ENCODE measurements at regions not wholly inside any gene's neighbourhood (a gene's known extent, or its start where the extent isn't known, plus 50 kb on each side); places are given as distances from the start of the nearest gene placed in this dataset.

- DNase-seq (ENCODE audit: low read depth), result no peak
Measured at GRCh38 chr1:80632284-80632683, 1168.5 kb upstream of the ADGRL2 start.

GRCh38 chr1:80629304-80629837, 1171.4 kb upstream of the ADGRL2 start:
- no peak for TF ChIP-seq CTCF (conservative IDR thresholded peaks at IDR 0.05; ENCODE audit: low read depth, low read length)
- DNase-seq (ENCODE audit: low read depth), result no peak
- H3K4me3 ChIP-seq (ENCODE audit: low read depth, low read length), result no peak overlapping the region

More at GRCh38 chr1:80632284-80632683, 1168.5 kb upstream of the ADGRL2 start:
- no peak overlapping the region for H3K4me3 ChIP-seq (ENCODE audit: low read depth, low read length)
- no peak for TF ChIP-seq CTCF (conservative IDR thresholded peaks at IDR 0.05; ENCODE audit: low read depth, low read length)

- TF ChIP-seq CTCF (conservative IDR thresholded peaks at IDR 0.05; ENCODE audit: low read depth, low read length), result no peak
- no peak for DNase-seq (ENCODE audit: low read depth)
Measured at GRCh38 chr1:80624682-80625081, 1176.1 kb upstream of the ADGRL2 start.

GRCh38 chr1:80607064-80607463, 1193.7 kb upstream of the ADGRL2 start:
- no peak for TF ChIP-seq CTCF (conservative IDR thresholded peaks at IDR 0.05; ENCODE audit: low read depth, low read length)
- no peak for DNase-seq (ENCODE audit: low read depth)
- H3K4me3 ChIP-seq (ENCODE audit: low read depth, low read length), result no peak overlapping the region

More at GRCh38 chr1:80624682-80625081, 1176.1 kb upstream of the ADGRL2 start:
- H3K4me3 ChIP-seq (ENCODE audit: low read depth, low read length), result no peak overlapping the region

- no peak overlapping the region for H3K4me3 ChIP-seq (ENCODE audit: low read depth, low read length)
- no peak for TF ChIP-seq CTCF (conservative IDR thresholded peaks at IDR 0.05; ENCODE audit: low read depth, low read length)
- no peak for DNase-seq (ENCODE audit: low read depth)
Measured at GRCh38 chr1:80594013-80594412, 1206.7 kb upstream of the ADGRL2 start.

GRCh38 chr1:80593197-80593596, 1207.5 kb upstream of the ADGRL2 start:
- no peak for TF ChIP-seq CTCF (conservative IDR thresholded peaks at IDR 0.05; ENCODE audit: low read depth, low read length)
- DNase-seq (ENCODE audit: low read depth), result no peak
- H3K4me3 ChIP-seq (ENCODE audit: low read depth, low read length), result no peak overlapping the region

GRCh38 chr1:80582980-80583379, 1217.8 kb upstream of the ADGRL2 start:
- no peak for DNase-seq (ENCODE audit: low read depth)
- TF ChIP-seq CTCF (conservative IDR thresholded peaks at IDR 0.05; ENCODE audit: low read depth, low read length), result no peak
- no peak overlapping the region for H3K4me3 ChIP-seq (ENCODE audit: low read depth, low read length)

Data from epithelial cell of proximal tubule (primary cell).